ENCODE measurements at regions not wholly inside any gene's neighbourhood (a gene's known extent, or its start where the extent isn't known, plus 50 kb on each side); places are given as distances from the start of the nearest gene placed in this dataset.

DNA sequence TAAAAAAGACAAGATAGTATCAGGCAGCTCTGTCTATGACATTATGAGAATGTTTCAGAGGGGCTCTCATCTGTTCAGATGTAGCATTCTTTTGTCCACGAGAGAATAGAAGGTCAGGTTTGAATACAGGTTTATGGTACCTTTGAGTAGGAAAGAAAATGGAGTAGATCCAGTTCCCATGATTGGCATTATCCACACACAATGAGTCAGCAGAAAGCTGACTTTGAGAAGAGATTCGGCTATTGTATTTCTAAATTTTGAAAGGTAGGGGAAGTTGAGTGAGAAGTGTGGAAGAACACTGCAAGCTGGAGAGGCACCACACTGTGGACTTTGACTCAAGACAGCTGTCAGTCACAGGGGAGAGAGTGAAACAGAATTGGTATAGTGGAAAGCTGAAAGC is 135.4 kb downstream of the SYT10 start:
- Histone ChIP-seq H3K9me3 (no peaks in the 10 kb centered on the region), H3K36me3 (no peaks in the 10 kb centered on the region), H3K4me3 (no peak overlapping the region), H3K27ac (no peak overlapping the region), H3K27me3 (no peaks in the 10 kb centered on the region), H3K4me1 (no peaks in the 10 kb centered on the region)
- no peak for TF ChIP-seq POLR2A (IDR thresholded peaks at IDR 0.05)
- TF ChIP-seq CTCF (IDR thresholded peaks at IDR 0.05), result no peak
- DNase-seq, result no peak

GRCh38 chr12:33296529-33296928 is 143.1 kb downstream of the SYT10 start:
- no peaks in the 10 kb centered on the region for H3K36me3 ChIP-seq
- no peaks in the 10 kb centered on the region for H3K27me3 ChIP-seq
- no peak for DNase-seq
- H3K4me3 ChIP-seq, result no peak overlapping the region
- H3K4me1 ChIP-seq, result no peaks in the 10 kb centered on the region
- no peak overlapping the region for H3K27ac ChIP-seq
- TF ChIP-seq CTCF (IDR thresholded peaks at IDR 0.05), result no peak
- no peak for TF ChIP-seq POLR2A (IDR thresholded peaks at IDR 0.05)
- H3K9me3 ChIP-seq, result no peaks in the 10 kb centered on the region

- Histone ChIP-seq H3K27ac (no peak overlapping the region), H3K4me1 (no peaks in the 10 kb centered on the region), H3K27me3 (no peaks in the 10 kb centered on the region), H3K9me3 (no peaks in the 10 kb centered on the region), H3K4me3 (no peak overlapping the region), H3K36me3 (no peaks in the 10 kb centered on the region)
- no peak for DNase-seq
- TF ChIP-seq CTCF (IDR thresholded peaks at IDR 0.05), result no peak
- no peak for TF ChIP-seq POLR2A (IDR thresholded peaks at IDR 0.05)
Observed at GRCh38 chr12:33290703-33291102, 148.9 kb downstream of the SYT10 start.

DNA sequence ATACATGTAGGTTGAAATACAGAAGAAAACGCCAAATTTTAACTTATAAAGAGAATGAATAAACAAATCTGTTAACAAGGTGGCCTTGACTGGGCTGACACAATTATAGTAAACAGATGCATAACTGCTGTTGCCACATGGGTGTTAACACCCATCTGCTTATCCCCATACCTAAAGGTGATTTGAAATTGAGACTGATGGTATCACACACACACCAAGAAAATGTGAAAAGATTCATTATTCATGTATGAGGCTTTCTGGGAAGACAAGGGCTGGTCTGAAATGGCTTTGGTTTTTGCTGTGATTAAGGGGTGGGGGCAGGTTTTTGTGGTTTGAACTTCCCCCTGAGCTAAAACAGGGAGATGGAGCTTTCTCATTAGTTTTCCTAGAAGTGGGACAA is 156.6 kb downstream of the SYT10 start:
- Histone ChIP-seq H3K9me3 (peaks cover 0 to 2% (median 0%) of the 10 kb centered on the region in 4 donors), H3K36me3 (no peaks in the 10 kb centered on the region), H3K27me3 (no peaks in the 10 kb centered on the region), H3K4me3 (no peak overlapping the region), H3K27ac (no peak overlapping the region), H3K4me1 (no peaks in the 10 kb centered on the region)
- TF ChIP-seq POLR2A (IDR thresholded peaks at IDR 0.05) (no peak), CTCF (IDR thresholded peaks at IDR 0.05) (no peak)
- no peak for DNase-seq

- TF ChIP-seq CTCF (IDR thresholded peaks at IDR 0.05) (no peak), POLR2A (IDR thresholded peaks at IDR 0.05) (no peak)
- Histone ChIP-seq H3K4me3 (no peak overlapping the region), H3K4me1 (no peaks in the 10 kb centered on the region), H3K27ac (no peak overlapping the region), H3K9me3 (peaks cover 0 to 2% (median 0%) of the 10 kb centered on the region in 4 donors), H3K27me3 (no peaks in the 10 kb centered on the region), H3K36me3 (no peaks in the 10 kb centered on the region)
- no peak for DNase-seq
Observed at GRCh38 chr12:33277376-33277775, 162.2 kb downstream of the SYT10 start.

DNA sequence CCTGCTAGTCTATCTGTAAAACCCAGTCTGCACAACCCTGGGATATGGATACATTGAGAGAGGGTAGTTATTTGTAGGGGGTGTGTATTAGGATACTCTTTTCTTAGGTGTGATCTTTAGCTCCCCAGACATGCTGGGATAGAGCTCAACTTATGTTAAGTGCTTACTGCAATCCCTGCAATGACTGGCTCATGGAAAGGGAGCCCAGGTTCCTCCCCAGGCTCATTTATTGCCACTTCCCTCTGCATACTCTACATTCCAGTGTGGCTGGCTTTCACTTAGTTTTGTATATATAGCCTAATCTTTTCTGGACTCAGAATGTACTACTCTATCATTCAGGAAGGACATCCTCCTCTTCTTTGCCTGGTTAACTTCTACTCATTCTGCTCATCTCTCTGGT is 172.0 kb downstream of the SYT10 start:
- TF ChIP-seq CTCF (IDR thresholded peaks at IDR 0.05) (no peak), POLR2A (IDR thresholded peaks at IDR 0.05) (no peak)
- Histone ChIP-seq H3K36me3 (no peaks in the 10 kb centered on the region), H3K4me1 (no peaks in the 10 kb centered on the region), H3K9me3 (no peaks in the 10 kb centered on the region), H3K27me3 (no peaks in the 10 kb centered on the region), H3K4me3 (no peak overlapping the region), H3K27ac (no peak overlapping the region)
- DNase-seq, result no peak
